Ovary (tissue), 3 donors: ENCODE measurements at regions not wholly inside any gene's neighbourhood (a gene's known extent, or its start where the extent isn't known, plus 50 kb on each side); places are given as distances from the start of the nearest gene placed in this dataset.

Experiments
- POLR2A ChIP-seq: fragments of 450-650 bp; IDR thresholded peaks from one replicate; pipeline ENCODE4 v1.6.1; 2017; ENCODE audit warnings: antibody characterized with exemption, mild to moderate bottlenecking, moderate library complexity
- TF ChIP-seq, protein P1 (sequence below), 3 donors: fragments of 450-650 bp in 2 of 3; fragments of 200-600 bp in 1 of 3; IDR thresholded peaks; one replicate each; pipeline versions ENCODE4 v1.5.1 to v1.8.0; 2016 to 2022; ENCODE audit warnings: antibody characterized with exemption in 3 of 3, mild to moderate bottlenecking in 1 of 3
- donor health status: DM: no; HTN: no; CAD: no.

DNA sequence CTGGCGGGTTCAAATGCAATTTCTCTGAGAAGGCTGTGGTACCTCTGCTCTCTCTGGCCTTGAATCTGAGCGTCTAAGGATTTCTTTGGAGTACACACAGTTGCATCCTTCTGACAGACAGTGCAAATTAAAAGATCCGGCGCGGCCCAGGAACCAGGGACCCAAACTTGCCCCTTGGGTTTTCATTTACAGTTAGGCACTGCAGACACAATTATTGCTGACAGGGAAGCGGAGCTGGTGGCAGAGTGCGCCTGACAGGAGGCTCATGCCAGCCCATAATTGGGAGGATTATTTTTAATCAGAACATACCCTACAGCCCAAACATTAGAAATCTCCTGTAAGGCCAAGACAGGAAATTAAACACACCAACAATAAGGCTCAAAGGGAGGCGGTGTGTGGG is 1023.4 kb upstream of the RBFOX1 start:
- TF ChIP-seq, protein P1, sequence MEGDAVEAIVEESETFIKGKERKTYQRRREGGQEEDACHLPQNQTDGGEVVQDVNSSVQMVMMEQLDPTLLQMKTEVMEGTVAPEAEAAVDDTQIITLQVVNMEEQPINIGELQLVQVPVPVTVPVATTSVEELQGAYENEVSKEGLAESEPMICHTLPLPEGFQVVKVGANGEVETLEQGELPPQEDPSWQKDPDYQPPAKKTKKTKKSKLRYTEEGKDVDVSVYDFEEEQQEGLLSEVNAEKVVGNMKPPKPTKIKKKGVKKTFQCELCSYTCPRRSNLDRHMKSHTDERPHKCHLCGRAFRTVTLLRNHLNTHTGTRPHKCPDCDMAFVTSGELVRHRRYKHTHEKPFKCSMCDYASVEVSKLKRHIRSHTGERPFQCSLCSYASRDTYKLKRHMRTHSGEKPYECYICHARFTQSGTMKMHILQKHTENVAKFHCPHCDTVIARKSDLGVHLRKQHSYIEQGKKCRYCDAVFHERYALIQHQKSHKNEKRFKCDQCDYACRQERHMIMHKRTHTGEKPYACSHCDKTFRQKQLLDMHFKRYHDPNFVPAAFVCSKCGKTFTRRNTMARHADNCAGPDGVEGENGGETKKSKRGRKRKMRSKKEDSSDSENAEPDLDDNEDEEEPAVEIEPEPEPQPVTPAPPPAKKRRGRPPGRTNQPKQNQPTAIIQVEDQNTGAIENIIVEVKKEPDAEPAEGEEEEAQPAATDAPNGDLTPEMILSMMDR (IDR thresholded peaks at IDR 0.05) = no peak
- no peak for TF ChIP-seq POLR2A
